CD4-positive, alpha-beta T cell treated with Interleukin-6 at 100 ng/mL for 8 hours (primary cell): ENCODE measurements at regions not wholly inside any gene's neighbourhood (a gene's known extent, or its start where the extent isn't known, plus 50 kb on each side); places are given as distances from the start of the nearest gene placed in this dataset.
A peak's percentile ranks its signal among the peaks of the same experiment; 100 is the strongest.
"Not testable (repeated sequence)": the region's sequence is repeated elsewhere in the genome, so short reads cannot be mapped to it uniquely, and the experiment has no call there.

Experiments
- DNase-seq: peaks from one replicate; pipeline ENCODE4 v3.0.0-alpha.2; 2020; ENCODE audit warnings: mixed read lengths, low spot score

DNA sequence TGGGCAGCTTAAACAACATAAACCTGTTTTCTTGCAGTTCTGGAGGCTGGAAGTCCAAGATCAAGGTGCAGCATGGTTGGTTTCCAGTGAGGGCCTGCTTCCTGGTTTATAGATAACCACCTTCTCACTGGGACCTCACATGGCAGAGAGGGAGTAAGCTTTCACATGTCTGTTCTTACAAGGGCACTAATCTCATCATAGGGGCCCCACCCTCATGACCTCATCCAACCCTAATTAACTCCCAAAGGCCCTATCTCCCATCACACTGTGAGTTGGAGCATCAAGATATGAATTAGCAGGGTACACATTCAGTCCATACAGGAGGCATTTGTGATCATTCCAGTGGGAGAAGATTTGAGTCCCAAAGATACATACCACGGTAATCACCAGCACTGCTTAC, 50.5 kb upstream of the GRIN2A start:
- no peak for DNase-seq

DNA sequence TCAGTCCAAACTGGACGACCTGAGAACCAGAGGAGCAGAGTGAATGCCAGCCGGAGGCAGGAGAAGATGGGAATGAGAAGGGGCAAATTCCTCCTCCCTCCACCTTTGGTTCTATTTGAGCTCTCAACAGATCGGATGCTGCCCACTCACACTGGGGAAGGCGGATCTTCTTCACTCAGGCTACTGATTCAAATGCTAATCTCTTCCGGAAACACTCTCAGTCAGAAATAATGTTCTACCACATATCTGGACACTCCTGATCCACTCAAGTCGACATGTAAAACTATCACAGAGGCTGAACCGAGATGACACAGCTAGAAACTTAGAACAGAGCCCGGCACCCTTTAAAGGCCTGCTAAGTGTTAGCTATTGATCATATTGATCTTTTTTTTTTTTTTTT, 57.4 kb upstream of the GRIN2A start:
- DNase-seq = no peak

DNA sequence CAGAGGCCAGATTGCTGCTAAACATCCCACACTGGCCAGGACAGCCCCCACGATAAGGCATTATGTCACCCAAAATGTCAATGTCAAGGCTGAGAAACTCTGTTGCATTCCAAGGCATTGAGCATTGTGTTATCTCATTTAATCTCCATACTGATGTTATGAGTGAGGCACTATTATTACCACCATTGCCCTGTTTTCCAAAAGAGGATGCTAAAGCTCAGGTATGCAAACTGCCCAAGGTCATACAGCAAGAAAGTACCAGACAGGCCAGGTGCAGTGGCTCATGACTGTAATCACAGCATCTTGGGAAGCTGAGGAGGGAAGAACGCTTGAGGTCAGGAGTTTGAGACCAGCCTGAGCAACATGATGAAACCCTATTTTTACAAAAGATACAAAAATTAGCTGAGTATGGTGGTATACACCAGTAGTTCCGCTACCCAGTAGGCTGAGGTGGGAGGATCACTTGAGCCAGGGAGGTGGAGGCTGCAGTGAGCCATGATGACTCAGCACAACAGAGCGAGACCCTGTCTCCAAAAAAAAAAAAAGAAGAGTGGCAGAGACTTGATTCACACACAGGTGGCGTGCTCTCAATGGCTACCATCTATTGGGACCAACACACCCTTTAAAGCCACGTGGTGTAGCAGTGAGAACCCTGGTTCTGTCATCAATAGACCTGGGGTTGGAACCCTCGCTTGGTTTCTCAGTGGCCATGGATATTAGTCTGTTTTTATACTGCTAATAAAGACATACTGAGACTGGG, 58.8 kb upstream of the GRIN2A start:
- DNase-seq = no peak

DNA sequence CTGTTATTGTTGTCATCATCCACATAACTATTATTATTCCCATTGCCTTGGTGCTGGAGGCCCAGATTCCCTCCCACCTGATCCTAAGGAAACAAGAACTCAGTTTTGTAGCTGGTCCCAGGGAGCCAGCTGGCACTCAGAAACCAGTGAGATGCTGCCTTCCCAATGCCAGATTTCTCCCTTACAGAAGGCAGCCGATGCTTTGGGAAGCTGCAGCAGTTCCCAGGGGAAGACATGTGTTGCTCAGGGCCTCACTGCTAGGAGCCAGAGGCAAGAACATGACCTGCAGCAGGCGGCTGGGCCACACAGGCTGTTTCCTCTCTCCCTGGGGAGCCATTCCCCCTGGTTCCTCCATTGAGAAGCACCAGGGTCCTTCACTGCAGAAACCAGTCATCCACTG, 59.9 kb upstream of the GRIN2A start:
- DNase-seq = no peak

DNA sequence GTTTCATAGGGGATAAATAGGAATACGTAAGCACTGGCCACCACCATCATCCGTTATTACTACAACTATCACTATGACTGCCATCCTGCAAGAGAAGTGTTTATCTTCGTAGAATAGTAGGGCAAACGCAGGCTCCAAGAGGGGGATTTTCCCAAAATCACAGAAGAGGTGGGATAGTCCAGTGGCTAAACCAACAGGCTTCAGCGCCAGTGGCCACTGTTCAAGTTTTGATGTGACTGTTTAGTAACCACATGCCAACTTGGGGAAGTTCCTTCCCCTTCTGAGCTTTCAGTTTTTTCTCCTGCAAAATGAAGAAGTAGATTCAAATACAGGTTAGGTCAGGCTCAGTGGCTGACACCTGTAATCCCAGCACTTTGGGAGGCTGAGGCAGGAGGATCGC, 60.7 kb upstream of the GRIN2A start:
- DNase-seq = no peak

DNA sequence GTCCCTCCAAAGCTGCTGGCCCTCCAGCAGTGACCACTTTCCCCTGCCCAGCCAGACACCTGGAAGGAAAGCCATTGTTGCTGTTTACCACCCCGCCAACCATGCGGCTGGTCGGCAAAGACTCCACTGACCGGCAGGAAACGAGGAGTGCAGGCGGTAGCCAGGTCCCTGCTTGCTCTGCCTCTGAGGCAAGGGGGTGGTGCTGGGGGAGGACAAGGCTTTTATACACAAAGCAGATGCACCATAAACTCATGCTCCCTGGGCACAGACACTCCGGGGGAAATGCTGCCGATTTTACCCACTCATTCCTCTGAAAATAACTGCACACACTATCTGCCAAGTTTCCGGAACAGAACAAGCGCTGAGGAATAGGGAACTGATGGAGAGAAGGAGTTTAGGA, 62.8 kb upstream of the GRIN2A start:
- no peak for DNase-seq

DNA sequence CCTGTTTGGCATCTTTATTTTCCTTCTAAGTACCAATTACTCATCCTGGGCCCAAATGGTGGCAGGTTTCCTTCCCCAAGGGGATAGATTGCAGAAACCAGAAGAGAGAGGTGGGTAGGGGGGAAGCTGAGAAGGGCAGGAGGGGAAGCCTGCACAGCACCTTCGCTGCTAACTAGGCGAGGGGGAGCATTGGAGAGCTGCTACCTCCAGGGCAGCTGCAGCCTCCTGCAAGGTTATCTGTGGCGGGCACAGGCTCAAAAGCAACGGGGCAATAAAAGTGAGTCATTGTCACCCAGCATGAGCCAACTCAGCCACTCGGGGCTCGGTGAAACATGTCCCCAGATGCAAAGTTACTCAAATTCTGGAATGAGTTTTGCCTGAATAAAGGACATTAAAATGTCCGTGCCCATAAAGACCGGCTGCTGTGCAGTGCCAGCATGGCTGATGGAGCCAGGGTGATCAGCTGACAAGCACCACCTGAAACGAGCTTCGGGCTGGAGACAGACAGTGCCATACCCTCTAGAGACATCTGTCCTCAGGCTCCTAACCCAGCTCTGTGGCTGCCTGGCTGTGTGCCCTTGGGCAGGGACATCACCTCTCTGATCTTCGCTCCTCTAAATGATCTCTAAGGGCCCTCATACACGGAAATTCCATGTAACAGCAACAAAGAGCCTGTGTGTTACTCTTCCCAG, 68.1 kb upstream of the GRIN2A start:
- DNase-seq = no peak

DNA sequence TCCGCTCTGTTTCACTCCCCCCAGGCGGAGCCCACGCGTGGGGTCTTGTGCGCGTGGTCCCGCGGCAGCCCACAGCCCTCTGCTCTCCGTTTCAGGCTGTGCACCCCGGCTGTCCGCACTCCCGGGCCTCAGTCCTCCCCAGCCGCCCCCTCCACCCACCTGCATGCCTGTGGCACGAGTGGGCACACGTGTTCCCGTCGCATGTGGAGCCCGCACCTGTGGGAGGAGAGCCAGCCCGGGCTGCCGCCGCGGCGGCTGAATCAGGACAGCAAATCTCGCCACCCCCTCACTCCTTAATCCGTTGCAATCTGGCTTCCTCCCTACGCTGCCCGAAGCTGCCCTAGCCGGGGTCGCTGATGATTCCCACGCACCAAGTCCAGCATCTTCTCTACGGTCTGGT, 69.9 kb upstream of the GRIN2A start:
- no peak for DNase-seq

DNA sequence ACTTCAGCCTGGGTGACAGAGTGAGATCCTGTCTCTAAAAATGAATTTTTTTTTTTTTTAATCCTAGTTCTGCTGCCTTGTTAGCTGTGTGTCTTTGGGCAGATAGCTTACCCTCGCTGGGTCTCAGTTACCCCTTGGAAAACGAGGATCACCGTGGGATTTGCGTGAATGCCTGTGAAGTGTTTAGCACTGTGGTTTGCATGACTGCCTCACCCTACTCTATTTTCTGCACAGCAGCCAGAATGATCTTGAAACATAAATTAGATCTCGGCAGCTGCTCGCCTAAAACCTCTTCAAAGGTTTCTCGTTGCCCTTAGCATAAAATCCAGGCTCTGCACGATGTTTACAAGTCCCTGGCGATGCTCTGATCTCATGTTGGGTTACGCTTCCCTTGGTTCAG, 71.2 kb upstream of the GRIN2A start:
- DNase-seq = no peak

DNA sequence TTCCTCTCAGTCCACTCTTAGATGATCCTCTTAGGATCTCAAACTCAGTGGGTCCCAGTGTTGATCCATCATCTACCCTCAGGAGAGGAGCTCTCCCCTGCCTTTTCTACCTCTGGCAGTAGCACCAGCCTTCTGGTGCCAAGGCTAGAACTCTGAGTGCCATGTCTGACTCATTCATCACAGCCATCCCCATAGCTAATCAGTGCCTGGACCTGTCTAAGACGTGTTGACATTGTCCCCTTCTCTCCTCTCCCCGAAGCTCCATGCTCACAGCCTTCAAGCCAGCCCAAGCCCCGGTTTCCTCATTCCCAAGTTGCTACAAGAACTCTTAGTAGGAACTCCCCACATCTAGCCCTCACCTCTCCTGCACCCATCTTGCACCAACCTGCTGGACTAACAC, 73.5 kb upstream of the GRIN2A start:
- no peak for DNase-seq

DNA sequence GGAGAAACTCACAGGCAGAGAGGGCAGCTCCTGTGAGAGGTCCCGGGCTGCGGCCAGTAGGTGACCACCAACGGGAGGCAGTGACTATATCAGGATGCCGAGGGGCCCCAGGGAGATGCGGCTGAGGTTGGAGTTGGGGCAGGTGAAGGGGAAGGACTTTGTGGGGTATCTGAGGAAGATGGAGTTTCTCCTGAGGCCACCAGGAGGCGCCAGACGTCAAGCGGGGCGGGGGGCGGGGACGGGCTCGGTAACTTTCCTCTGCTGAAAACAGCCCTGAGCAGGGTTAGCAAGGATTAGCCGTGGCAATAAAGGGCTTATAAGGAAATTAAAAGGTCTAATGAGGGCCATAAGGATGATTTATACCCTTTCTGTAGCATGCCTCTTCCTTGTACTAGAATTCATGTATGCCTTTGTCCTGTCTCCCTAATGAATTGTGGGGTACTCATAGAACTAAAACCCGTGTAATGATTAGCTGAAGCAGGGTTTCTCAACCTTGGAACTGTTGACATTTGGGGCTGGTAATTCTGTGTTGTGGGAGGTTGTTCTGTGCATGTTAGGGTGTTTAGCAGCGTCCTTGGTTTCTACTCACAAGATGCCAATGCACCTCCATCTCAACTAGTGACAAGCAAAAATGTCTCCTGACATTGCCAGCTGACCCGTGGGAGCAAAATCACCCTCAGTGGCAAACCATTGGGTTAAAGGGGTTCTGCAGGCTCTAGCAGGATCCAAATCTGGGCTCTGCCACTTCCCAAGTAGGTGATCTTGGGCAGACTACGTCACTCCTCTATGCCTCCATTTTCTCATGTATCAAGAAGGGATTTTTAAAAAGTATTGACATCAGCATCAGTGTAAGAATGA, 74.8 kb upstream of the GRIN2A start:
- DNase-seq = peak; percentile 32

DNA sequence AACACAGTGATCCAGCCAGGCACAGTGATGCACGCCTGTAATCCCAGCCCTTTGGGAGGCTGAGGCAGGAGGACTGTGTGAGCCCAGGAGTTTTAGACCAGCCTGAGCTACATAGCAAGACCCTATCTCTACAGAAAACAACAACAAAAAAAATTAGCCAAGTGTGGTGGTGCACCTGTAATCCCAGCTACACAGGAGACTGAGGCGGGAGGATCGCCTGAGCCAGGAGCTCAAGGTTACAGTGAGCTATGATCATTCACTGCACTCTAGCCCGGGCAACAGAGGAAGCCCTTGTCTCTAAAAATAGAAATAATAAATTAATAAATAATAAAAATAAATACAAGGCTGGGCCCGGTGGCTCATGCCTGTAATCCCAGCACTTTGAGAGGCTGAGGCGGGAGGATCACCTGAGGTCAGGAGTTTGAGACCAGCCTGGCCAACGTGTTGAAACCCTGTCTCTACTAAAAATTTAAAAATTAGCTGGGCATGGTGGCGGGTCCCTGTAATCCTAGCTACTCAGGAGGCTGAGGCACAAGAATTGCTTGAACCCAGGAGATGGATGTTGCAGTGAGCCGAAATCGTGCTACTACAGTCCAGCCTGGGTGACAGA, 75.5 kb upstream of the GRIN2A start:
- DNase-seq = not testable (repeated sequence)

DNA sequence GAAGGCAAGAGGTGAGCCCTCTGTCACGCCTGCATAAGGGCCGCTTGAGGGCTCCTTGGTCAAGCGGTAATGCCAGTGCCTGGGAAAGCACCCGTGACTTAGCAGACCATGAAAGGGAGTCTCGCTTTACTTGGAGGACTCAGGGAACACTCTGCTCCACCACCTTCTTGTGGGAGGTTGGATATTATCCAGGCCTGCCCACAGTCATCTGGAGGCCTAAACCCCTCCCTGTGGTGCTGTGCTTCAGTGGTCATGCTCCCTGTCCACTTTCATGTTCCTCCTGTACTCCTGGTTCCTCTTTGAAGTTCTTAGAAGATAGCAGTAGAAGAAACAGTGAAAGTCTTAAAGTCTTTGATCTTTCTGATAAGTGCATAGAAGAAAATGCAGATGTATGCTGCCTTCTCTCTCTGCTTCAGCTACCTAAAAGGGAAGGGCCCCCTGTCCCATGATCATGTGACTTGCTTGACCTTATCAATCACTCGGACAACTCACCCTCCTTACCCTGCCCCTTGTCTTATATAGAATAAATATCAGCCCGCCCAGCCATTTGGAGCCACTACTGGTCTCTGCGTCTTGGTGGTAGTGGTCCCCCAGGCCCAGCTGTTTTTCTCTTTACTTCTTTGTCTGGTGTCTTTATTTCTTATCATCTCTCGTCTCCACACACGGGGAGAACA, 76.8 kb upstream of the GRIN2A start:
- DNase-seq = not testable (repeated sequence)

DNA sequence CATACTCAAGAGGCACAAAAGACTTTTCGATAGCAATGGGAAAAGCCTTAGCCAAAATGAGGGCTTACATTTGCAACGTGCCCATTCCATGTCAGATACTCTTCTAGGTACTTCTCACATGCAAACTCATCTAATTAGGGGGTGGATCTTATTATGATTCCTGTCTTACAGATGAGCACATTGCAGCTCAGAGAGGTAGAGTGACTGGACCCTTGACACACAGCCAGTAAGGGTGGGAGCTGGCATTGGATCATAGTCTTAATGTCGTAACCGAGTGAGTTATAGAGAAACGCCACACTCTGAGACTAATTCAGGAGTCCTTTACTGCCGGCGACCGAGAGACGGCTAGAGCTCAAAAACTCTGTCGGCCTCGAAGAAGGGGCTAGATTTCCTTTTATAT, 78.8 kb upstream of the GRIN2A start:
- DNase-seq = no peak

DNA sequence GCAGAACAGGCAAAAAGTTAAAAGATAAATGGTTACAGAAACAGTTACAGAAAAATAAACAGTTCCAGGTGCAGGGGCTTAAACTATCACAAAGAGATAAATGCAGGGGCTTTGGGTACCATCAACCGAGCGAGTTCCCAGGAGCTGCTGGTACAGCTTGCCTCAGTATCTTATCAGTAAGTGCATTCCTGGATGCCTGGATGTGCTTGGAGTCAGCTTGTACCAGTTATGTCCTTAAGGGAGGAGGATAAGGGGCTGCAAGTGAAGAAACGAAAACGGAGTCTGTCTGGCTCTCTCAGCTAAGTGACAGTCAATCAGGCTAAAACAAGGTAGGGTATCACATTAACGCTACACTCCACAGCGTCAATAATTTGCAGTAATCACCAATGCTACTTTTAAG, 79.3 kb upstream of the GRIN2A start:
- not testable (repeated sequence) for DNase-seq

DNA sequence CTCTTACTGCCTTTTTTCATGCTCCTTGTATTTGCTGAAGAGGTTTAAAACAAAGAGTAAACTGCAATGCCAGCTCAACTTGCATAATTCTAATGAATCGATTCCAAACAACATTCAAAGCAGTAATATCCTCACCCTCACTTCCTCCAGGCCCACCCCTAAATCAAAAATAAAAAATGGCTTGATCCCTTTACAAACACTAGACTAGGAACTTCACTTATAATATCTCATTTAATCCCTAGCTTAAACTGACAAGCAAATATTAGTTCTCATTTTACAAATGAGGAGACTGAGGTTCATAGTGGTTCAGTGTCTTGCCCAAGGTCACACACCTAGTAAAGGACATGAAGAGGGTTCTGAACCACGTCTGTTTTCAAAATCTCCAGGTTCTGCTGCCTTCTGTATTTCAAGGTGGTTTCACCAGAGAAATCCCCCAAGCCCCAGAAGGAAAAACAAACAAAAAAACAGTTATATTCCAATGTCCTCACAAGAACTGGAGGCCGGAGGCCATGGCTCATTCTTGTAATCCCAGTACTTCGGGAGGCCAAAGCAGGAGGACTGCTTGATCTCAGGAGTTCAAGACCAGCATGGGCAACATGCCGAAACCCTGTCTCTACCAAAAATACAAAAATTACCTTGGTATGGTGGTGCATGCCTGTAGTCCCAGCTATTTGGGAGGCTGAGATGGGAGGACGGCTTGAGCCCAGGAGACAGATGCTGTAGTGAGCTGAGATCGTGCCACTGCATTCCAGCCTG, 80.3 kb upstream of the GRIN2A start:
- DNase-seq = no peak

DNA sequence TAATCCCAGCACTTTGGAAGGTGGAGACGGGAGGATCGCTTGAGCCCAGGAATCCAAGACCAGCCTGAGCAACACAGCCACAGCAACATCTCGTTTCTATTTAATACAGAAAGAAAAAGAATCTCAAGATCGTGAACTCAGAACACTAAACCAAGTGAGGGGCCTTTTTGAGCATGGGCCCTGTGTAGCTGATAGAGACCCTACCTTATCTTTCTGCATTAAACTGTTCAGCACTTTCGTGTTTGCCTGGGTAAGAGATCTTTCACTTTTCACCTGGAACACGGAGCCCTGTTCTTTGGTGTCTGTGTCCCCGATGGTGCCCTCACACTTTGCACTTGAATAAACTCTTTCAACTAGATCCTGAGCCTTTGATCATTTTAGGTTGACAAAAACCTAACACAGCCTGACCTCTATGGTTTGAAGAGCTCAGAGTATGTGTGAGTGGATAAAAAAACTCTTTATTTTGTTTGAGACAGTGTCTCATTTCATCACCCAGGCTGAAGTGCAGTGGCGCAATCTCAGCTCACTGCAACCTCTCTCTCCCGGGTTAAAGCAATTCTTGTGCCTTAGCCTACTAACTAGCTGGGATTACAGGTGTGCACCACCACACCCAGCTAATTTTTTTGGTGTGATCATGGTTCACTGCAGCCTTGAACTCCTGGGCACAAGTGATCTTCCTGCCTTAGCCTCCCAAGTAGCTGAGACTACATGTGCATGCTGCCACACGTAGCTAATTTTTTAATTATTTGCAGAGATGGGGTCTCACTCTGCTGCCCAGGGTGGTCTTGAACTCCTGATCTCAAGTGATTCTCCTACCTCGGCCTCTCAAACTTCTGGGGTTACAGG, 83.8 kb upstream of the GRIN2A start:
- no peak for DNase-seq

DNA sequence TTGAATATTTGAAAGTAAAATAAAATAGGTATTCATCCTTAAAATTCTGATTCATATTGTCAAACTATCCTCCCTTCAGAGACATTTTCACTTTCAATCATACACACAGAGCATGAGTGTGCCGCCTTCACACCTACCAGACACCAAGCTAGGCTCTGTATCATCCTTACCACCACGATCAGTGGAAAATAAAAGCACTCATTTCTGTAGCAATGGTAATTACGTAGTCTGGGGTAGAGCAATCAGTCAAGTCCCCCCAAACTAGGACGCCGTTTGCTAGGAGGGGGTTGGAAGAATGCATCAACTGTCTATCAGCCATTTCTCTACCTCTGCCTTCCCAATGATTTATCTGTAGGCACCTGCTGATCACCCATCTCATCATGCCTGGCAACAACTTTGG, 84.6 kb upstream of the GRIN2A start:
- no peak for DNase-seq

DNA sequence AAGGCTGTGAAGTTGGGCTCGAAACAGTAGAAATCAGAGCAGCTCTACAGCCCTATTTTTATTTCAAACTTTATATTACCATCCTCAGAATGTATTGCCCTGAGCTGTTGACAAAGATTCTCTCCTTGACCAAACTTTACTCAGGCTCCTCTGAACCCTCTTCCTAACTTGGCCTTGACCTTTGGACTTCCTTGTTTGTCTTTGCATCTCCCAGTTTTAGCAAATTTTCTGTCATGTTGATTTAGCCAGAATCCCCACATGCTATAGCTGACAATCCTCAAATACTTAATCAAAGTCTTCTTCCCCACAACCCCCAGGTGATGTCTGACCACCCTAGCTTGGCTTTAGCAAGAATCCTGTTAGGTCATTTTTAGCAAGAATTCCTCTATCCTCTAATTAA, 87.4 kb upstream of the GRIN2A start:
- no peak for DNase-seq

DNA sequence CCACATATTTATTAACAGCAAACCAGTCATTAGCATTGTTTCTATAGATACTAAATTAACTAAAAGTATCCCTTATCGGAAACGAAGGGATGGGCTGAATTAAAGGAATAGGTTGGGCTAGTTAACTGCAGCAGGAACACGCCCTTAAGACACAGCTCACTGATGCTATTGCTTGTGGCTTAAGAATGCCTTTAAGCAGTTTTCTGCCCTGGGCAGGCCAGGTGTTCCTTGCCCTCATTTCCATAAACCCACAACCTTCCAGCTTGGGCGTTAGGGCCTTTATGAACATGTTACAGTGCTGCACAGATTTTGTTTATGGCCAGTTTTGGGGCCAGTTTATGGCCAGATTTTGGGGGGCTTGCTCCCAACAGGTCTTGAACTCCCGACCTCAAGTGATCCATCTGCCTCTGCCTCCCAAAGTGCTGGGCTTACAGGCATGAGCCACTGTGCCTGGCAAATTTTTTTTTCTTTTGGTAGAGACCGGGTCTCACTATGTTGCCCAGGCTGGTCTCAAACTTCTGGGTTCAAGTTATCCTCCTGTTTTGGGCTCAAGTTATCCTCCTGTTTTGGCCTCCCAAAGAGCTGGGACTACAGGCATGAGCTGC, 90.1 kb upstream of the GRIN2A start:
- not testable (repeated sequence) for DNase-seq
